H1 (cell line): ENCODE measurements at regions not wholly inside any gene's neighbourhood (a gene's known extent, or its start where the extent isn't known, plus 50 kb on each side); places are given as distances from the start of the nearest gene placed in this dataset.

Source experiments
- CEBPB ChIP-seq: IDR thresholded peaks from 2 replicates; pipeline ENCODE4 v1.6.1; 2012; ENCODE audit warnings: low read depth, low read length
- EP300 ChIP-seq, 2 experiments: IDR thresholded peaks; 1 replicate in 1 of 2; 2 replicates in 1 of 2; pipeline ENCODE4 v1.6.1; 2011 to 2012; ENCODE audit warnings: low read depth in 2 of 2, low read length in 2 of 2, mild to moderate bottlenecking in 2 of 2, borderline replicate concordance in 1 of 2, inconsistent platforms in 1 of 2, moderate library complexity in 1 of 2
- GABPA ChIP-seq: IDR thresholded peaks from 2 replicates; pipeline ENCODE4 v1.6.1; 2011; ENCODE audit warnings: mild to moderate bottlenecking, low read length, moderate library complexity, borderline replicate concordance; ENCODE audit not compliant: insufficient read depth
- GTF2F1 ChIP-seq: IDR thresholded peaks from 2 replicates; pipeline ENCODE4 v1.6.1; 2012; ENCODE audit warnings: low read depth, low read length, improper control_type of control experiment, borderline replicate concordance
- JUND ChIP-seq: IDR thresholded peaks from 2 replicates; pipeline ENCODE4 v1.6.1; 2011; ENCODE audit warnings: mild to moderate bottlenecking, improper control_type of control experiment, low read length
- MAX ChIP-seq: IDR thresholded peaks from 2 replicates; pipeline ENCODE4 v1.6.1; 2012; ENCODE audit warnings: inconsistent platforms
- NRF1 ChIP-seq: IDR thresholded peaks from 2 replicates; pipeline ENCODE4 v1.6.1; 2011; ENCODE audit warnings: mild to moderate bottlenecking, low read depth, low read length, improper control_type of control experiment
- POLR2A ChIP-seq, 2 experiments: IDR thresholded peaks; 1 replicate in 1 of 2; 2 replicates in 1 of 2; pipeline ENCODE4 v1.6.1; 2011; ENCODE audit warnings: low read depth in 2 of 2, low read length in 2 of 2, mild to moderate bottlenecking in 2 of 2; ENCODE audit errors: control extremely low read depth in 1 of 2
- POLR2AphosphoS5 ChIP-seq: IDR thresholded peaks from 2 replicates; pipeline ENCODE4 v1.6.1; 2011; ENCODE audit warnings: low read depth, low read length
- SRF ChIP-seq: IDR thresholded peaks from 2 replicates; pipeline ENCODE4 v1.6.1; 2011; ENCODE audit warnings: mild to moderate bottlenecking, low read depth, low read length, moderate library complexity
- SUZ12 ChIP-seq: fragments of 200-600 bp; sonication (generic); IDR thresholded peaks from 2 replicates; pipeline ENCODE4 v1.6.1; 2012; ENCODE audit warnings: mild to moderate bottlenecking, inconsistent platforms, low read length, moderate library complexity, mixed read lengths
- TF ChIP-seq, protein P1 (sequence below), 3 experiments: IDR thresholded peaks; 1 replicate in 2 of 3; 2 replicates in 1 of 3; pipeline versions ENCODE4 v1.5.1 to v1.6.1; 2011; ENCODE audit warnings: low read length in 3 of 3, mild to moderate bottlenecking in 3 of 3, inconsistent platforms in 2 of 3, low read depth in 1 of 3, moderate library complexity in 1 of 3; ENCODE audit not compliant: insufficient read depth in 1 of 3; ENCODE audit errors: control extremely low read depth in 1 of 3

- TF ChIP-seq SRF (no peak), SUZ12 (no peak), POLR2A (IDR thresholded peaks at IDR 0.05; ENCODE audit: control extremely low read depth in 1 of 2, low read depth in 2 of 2, low read length in 2 of 2) (no peak), GABPA (no peak), NRF1 (no peak), EP300 (IDR thresholded peaks at IDR 0.05; ENCODE audit: borderline replicate concordance in 1 of 2, low read depth in 2 of 2, low read length in 2 of 2) (no peak), POLR2AphosphoS5 (no peak), GTF2F1 (no peak), MAX (no peak), CEBPB (no peak), JUND (no peak)
- TF ChIP-seq, protein P1, sequence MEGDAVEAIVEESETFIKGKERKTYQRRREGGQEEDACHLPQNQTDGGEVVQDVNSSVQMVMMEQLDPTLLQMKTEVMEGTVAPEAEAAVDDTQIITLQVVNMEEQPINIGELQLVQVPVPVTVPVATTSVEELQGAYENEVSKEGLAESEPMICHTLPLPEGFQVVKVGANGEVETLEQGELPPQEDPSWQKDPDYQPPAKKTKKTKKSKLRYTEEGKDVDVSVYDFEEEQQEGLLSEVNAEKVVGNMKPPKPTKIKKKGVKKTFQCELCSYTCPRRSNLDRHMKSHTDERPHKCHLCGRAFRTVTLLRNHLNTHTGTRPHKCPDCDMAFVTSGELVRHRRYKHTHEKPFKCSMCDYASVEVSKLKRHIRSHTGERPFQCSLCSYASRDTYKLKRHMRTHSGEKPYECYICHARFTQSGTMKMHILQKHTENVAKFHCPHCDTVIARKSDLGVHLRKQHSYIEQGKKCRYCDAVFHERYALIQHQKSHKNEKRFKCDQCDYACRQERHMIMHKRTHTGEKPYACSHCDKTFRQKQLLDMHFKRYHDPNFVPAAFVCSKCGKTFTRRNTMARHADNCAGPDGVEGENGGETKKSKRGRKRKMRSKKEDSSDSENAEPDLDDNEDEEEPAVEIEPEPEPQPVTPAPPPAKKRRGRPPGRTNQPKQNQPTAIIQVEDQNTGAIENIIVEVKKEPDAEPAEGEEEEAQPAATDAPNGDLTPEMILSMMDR (IDR thresholded peaks at IDR 0.05; ENCODE audit: control extremely low read depth in 1 of 3, insufficient read depth in 1 of 3, low read depth in 1 of 3, low read length in 3 of 3), result no peak
Measured at GRCh38 chr12:42809226-42809625, 219.7 kb upstream of the PRICKLE1 start.
